ENCODE measurements at regions not wholly inside any gene's neighbourhood (a gene's known extent, or its start where the extent isn't known, plus 50 kb on each side); places are given as distances from the start of the nearest gene placed in this dataset.

DNA sequence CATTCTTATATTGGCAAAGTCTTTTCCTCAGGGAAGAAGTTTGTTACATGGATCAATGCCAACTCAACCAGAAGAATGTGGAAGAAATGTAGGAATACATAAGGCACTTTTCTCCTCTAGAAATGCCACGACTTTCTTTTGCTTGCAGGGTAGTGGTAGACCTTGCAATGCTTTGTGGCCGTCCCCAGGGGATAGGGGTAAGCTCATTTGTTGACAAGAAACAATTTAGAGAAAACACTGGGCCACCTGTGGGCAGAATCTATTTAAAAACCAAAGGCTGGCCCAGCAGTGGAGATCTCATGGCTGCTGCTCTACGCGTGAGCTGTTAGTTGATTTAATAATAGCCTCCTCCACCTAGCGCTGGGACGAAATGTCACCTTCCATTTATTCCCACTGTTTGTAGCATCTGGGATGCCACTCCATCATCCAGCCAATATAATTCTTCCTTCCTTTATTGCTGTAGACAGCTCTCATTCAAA lies 64.6 kb upstream of the PFN2 start:
- no peak for DNase-seq (ENCODE audit: low spot score in 2 of 2)
- TF ChIP-seq CTCF (IDR thresholded peaks at IDR 0.05) (no peak), EP300 (IDR thresholded peaks at IDR 0.05) (no peak)
- Histone ChIP-seq H3K27me3 (peaks cover 3% of the 10 kb centered on the region), H3K4me3 (no peak overlapping the region), H3K27ac (no peak overlapping the region), H3K36me3 (no peaks in the 10 kb centered on the region), H3K4me1 (no peaks in the 10 kb centered on the region), H3K9me3 (no peaks in the 10 kb centered on the region)
- WGBS = 79% methylated on average over 6 of the region's 6 CpGs

DNA sequence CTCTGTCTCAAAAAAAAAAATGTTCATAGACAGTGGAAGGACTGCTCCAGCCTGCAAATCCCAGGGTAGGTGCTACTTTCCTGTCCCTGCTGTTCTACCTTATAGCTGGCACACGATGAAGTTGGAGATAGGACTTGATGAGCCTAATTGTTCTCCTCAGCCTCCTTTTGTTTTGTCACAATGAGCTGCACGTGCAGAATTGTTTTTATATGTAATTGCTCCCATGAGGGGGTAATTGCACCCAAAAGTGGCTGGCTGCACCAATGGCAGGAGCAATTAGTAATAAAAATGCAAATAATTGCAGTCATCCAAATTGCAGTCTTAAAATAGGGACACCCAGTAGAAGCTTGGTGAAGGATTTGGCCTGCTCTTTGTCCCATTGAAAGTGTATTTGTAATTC lies 63.0 kb upstream of the PFN2 start:
- Histone ChIP-seq H3K4me3 (no peak overlapping the region), H3K27me3 (peaks cover 3% of the 10 kb centered on the region), H3K27ac (no peak overlapping the region), H3K36me3 (no peaks in the 10 kb centered on the region), H3K9me3 (no peaks in the 10 kb centered on the region), H3K4me1 (no peaks in the 10 kb centered on the region)
- TF ChIP-seq POLR2AphosphoS5 (IDR thresholded peaks at IDR 0.05) = no peak
- TF ChIP-seq POLR2A (IDR thresholded peaks at IDR 0.05) = no peak
- 44% methylated on average over 2 of the region's 2 CpGs for WGBS
- no peak for DNase-seq (ENCODE audit: low spot score in 2 of 2)

GRCh38 chr3:150030841-150031240 lies 60.1 kb upstream of the PFN2 start:
- Histone ChIP-seq H3K27ac (no peak overlapping the region), H3K36me3 (no peaks in the 10 kb centered on the region), H3K27me3 (peaks cover 3% of the 10 kb centered on the region), H3K4me1 (no peaks in the 10 kb centered on the region), H3K4me3 (no peak overlapping the region), H3K9me3 (no peaks in the 10 kb centered on the region)
- DNase-seq (ENCODE audit: low spot score in 2 of 2) = no peak
- TF ChIP-seq POLR2A (IDR thresholded peaks at IDR 0.05) = no peak
- 94% methylated on average over 2 of the region's 2 CpGs for WGBS

DNA sequence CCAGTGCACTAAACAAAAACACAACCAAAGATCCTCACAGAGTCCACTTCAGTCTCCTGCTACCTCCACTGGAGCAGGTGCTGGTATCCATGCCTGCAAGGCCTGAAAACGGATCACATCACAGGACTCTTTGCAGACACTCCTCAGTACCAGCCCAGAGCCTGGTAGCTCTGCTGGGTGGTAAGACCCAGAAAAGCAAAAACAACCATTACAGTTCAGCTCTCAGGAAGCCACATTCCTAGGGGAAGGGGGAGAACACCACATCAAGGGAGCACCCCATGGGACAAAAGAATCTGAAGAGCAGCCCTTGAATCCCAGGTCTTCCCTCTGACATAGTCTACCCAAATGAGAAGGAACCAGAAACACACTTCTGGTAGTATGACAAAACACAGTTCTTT lies 52.5 kb upstream of the PFN2 start:
- H3K27me3 ChIP-seq = no peaks in the 10 kb centered on the region
- WGBS = 60% methylated on average over 1 of the region's 1 CpG
- TF ChIP-seq CTCF (IDR thresholded peaks at IDR 0.05) (no peak), EP300 (IDR thresholded peaks at IDR 0.05) (no peak), POLR2A (IDR thresholded peaks at IDR 0.05) (no peak), POLR2AphosphoS5 (IDR thresholded peaks at IDR 0.05) (no peak)
- DNase-seq (ENCODE audit: low spot score in 2 of 2) = no peak
- H3K36me3 ChIP-seq = no peaks in the 10 kb centered on the region
- H3K27ac ChIP-seq = no peak overlapping the region
- no peaks in the 10 kb centered on the region for H3K4me1 ChIP-seq
- peaks cover 4% of the 10 kb centered on the region for H3K9me3 ChIP-seq
- H3K4me3 ChIP-seq = no peak overlapping the region

GRCh38 chr3:150022381-150023238 lies 51.9 kb upstream of the PFN2 start:
- no peak for DNase-seq (ENCODE audit: low spot score in 2 of 2)
- TF ChIP-seq CTCF (IDR thresholded peaks at IDR 0.05) (no peak), EP300 (IDR thresholded peaks at IDR 0.05) (no peak), POLR2A (IDR thresholded peaks at IDR 0.05) (no peak), POLR2AphosphoS5 (IDR thresholded peaks at IDR 0.05) (no peak)
- no peak overlapping the region for H3K4me3 ChIP-seq
- WGBS = 88% methylated on average over 6 of the region's 9 CpGs
- no peaks in the 10 kb centered on the region for H3K36me3 ChIP-seq
- no peak overlapping the region for H3K27ac ChIP-seq
- no peaks in the 10 kb centered on the region for H3K27me3 ChIP-seq
- H3K9me3 ChIP-seq = peaks cover 4% of the 10 kb centered on the region
- no peaks in the 10 kb centered on the region for H3K4me1 ChIP-seq

DNA sequence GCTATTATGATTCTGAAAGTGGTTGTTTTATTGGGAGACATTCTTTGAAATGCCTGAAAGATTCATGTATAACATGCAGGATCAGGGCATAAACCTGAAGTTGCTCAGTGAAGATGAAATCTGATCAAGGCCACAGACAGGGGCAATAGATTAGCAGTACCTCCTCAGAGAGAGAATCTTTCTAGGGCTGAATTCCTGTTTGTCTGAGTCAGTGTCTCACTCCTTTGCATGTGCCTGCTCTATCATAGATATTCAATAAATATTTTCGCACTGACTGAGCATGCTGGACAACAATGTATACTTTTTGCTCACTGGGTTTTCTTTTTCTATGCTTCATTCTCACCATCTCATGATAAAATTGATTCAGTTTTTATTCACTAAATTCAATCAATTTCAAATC lies 49.8 kb upstream of the PFN2 start:
- no peak for DNase-seq (ENCODE audit: low spot score in 2 of 2)
- H3K9me3 ChIP-seq = peaks cover 4% of the 10 kb centered on the region
- WGBS = 94% methylated on average over 1 of the region's 1 CpG
- no peaks in the 10 kb centered on the region for H3K36me3 ChIP-seq
- H3K4me1 ChIP-seq = no peaks in the 10 kb centered on the region
- no peak for TF ChIP-seq CTCF (IDR thresholded peaks at IDR 0.05)
- no peak for TF ChIP-seq EP300 (IDR thresholded peaks at IDR 0.05)
- TF ChIP-seq POLR2A (IDR thresholded peaks at IDR 0.05) = no peak
- TF ChIP-seq POLR2AphosphoS5 (IDR thresholded peaks at IDR 0.05) = no peak
- no peak overlapping the region for H3K27ac ChIP-seq
- H3K4me3 ChIP-seq = no peak overlapping the region
- H3K27me3 ChIP-seq = no peaks in the 10 kb centered on the region
